ENCODE measurements at regions not wholly inside any gene's neighbourhood (a gene's known extent, or its start where the extent isn't known, plus 50 kb on each side); places are given as distances from the start of the nearest gene placed in this dataset.

DNA sequence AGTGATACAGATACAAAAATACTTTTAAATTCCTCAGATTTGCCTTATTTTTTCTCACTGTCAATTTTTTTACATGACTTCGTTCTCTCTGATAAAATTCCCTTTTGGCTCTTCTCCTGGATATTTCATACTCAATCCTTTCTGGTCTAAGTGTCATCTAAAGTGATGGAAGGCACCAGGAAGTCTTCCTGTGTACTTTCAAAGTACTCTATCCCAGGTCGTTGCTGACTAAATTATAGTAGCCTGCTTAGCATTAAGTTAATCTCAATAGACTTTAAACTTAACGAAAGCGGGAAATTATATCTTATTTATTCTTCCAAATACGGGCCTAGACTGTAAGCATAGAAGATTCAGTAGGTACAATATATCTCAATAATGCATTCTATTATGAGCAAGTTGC lies 67.8 kb downstream of the CASP12 start:
- DNase-seq (ENCODE audit: low read depth), result no peak

DNA sequence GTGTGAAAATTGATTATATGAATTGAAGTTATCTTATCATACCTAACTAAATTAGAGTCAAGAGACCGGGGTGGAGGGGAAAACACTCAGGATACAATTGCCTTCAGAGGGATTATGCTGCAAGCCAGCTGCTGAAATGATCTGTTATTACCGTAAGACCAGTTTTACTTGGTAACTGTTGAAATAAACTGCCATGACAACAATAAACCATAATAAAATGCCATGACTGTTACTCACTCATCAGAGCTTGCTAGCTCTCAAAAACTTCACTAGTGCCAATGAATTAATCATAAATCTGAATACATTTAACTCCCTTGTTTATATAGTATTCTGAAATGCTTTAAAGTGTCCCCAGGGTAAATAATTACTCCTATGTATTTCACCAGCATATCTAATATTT lies 68.2 kb downstream of the CASP12 start:
- no peak for DNase-seq (ENCODE audit: low read depth)

DNA sequence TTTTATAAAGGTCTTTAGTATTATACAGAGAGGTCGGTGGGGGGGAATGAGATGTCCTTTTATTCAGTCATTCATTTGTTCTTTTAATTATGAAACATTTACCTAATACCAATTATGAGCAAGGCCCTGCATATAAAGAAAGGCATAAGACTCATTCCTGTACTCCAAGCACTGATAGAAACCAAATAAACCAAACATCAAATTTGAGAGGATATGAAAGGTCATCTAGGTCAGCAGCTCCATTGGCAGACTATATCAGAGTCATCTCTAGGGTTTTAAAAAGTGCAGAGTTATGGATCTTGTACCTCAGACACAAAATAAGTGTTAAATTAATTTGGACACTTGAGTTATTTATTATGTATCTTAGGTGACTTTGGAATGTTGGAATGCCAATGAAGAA lies 71.5 kb downstream of the CASP12 start:
- DNase-seq (ENCODE audit: low read depth), result no peak

DNA sequence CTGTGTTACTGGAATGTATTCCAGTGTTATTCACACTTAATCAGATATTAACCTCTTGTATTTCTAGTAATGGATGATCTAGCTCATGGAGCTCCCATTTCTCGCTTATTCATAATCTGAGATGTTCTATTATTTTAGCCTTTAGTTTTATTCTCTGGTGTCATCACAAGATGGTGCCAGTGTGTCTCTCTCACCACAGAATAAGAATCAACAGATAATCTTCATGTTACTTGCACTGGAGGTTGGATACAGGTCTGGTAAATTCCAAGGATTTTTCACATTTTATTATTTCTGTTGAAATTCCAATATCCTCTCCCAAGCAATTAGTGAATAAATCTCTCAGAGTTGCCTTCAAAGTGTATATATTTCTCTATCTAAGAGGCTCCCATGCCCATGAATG lies 74.6 kb downstream of the CASP12 start:
- no peak for DNase-seq (ENCODE audit: low read depth)

DNA sequence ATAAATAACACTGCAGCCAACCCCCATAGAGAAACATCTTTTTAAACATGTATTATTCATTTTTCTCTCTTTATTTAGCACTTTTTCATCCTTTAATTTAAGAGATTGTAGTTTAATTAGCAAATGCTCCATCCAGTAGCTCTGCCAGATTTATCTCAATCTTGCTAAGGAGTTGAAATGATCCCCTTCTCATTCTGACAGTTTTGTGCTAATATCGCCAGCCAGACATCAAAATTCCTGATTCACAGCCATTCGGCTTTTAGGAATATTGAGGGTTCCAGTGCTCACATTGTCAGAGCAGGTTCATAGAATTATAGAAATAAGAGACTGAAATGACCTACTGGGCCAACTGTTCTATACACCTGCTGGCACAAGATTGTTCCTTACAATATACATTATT lies 77.8 kb downstream of the CASP12 start:
- no peak for DNase-seq (ENCODE audit: low read depth)

DNA sequence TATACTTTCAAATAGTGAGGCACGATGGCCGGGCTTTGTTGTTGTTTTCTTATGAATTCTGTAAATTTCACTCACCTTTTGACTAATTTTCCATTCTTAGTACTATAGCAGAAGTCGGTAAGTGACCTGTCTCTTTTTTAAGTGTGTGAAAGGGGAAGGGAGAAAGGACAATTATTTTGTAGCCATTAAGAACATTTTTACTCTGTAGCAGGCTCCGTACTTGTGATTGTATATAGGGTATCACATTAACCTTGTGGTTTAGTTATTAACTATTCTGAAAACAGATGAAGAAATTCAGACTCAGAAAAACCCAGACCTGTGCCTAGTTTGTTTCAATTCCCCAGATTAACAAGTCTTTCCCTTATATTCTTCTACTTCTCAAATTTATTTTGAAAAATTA lies 78.7 kb downstream of the CASP12 start:
- no peak for DNase-seq (ENCODE audit: low read depth)

DNA sequence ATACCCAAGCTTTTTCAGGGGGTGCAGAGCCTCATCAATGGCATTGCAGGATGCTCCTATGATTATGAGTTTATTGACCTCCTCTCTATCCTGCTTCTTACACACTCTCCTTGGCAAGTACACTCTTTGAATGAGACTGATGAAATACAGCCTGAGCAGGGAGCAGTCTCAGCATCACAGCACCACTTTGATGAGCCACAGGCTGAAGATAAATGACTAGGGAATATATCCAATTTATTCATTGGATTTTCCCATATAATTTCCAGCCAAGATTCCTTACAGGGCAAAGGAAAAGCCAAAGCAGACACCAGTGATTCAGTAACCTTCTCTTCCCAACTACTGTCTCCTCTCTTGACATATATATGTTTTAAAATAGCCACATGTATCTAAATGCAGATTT lies 79.2 kb downstream of the CASP12 start:
- no peak for DNase-seq (ENCODE audit: low read depth)

DNA sequence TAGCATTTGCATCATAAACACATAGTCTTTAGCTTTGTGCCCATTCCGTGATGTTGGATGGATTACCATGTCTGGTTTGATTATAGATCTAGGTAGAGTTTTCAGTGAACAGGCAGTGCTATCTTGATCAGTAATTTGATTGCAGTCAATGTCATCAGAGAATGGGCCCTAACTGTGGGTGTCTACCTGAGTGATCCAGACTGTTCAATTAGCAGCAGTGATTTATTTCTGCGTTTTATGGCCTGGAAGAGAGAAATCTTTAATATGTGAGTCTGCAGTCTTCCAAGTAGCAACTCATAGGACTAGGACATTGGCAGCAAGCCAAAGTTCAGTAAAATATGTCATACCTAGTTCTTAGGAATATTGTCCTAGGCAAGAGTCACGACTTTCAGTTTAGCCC lies 80.3 kb downstream of the CASP12 start:
- DNase-seq (ENCODE audit: low read depth), result no peak

DNA sequence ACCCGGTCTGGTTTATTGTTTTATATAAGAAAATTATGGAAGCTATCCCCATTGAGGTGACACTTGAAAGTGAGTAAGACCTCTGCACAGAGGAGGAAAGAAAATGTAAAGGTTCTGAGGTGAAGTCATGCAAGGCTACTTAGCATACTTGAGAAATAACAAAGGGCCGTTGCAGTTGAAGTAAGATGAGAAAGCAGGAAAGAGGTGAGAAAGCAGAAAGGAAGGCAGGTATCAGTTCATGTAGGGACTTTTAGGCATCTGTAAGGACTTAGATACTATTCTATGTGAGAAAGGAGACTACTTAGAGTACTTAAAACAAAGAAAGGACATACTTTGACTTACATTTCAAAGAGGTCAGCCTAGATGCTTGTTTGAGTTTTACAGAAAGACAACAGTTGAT lies 84.7 kb downstream of the CASP12 start:
- no peak for DNase-seq (ENCODE audit: low read depth)

DNA sequence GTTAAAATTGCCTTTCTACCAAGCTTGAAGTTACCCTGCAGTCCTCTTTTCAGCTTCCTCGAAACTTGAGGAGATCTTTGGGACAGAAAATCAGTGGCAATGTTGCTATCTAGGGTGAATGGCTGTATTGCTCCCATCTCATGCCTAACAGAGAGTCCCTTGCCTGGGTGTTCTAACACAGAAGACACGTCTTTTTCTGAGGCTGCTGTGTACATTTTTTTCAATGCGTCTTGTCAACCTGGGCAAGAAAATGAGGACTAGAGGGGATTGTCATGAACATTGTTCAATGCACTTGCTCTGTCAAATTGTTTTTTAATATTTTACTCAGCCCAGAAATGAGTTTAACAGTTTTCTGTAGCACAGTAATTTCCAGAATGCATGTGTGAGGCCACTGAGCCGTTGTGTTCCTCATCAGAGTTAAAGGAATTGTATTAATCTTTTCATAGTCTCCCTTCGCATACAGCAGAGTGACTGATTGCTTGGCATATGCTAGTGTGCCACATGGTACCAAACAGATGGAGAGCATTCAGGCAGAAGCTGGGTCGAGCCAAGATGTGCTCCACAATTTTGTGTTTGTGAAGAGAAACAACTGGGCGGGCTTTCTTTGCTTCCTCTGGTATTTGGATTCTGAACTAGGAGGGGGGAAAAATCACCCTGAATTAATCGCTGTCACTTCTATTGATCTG lies 86.0 kb downstream of the CASP12 start:
- no peak for DNase-seq (ENCODE audit: low read depth)

DNA sequence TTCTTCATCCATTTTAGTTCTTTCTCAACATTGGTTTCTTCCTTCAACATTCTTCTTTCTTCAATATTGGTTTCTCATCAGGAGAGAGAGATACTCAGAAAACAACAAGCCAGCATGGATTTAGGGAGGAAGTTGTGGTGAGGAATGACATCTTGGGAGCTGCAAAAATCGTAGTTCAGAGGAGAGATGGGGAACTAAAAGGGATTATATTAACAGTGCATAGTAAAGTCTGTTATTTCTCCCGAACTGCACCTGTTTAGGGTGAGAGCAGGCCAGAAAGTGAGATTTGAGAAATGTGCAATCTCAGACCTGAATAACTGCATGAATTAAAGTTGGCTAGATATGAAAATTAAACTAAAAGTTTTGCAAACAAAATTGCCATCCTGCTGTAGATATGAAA lies 94.5 kb downstream of the CASP12 start:
- DNase-seq (ENCODE audit: low read depth), result no peak

DNA sequence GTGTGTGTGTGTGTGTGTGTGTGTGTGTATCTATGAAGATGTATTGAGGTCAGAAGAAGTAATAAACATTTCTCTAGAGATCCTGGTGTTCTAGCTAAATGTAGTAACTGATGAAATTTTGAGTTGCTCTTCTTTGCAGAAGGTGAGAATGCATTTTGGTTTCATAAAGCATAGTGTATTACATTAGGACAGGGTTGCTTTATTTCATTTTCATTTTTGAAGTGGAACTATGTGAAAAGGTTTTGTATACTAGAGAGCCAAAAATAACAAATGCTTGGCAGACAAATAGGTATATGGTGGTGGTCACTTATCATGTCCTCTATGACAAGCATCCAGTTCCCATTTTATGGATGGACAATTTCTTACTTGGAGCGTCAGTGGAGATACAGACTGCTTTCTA lies 99.0 kb downstream of the CASP12 start:
- DNase-seq (ENCODE audit: low read depth), result no peak

DNA sequence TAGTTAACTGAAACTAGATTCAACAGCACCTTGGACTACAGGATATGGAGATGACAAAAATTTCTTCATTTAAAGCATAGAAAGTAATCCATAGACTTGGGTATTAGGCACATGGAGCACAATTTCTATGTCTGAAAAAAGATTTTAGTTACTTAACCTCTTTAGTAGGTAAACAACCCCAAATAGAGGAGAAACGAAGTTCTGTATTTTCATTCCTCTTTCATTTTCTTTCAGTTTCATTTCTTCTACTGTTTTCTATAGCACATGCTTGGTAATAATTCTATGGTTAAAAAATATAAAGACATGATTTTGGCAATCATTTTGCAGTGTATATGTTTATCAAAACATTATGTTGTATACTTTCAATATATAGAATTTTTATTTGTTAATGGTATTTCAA lies 99.5 kb downstream of the CASP12 start:
- DNase-seq (ENCODE audit: low read depth), result no peak

DNA sequence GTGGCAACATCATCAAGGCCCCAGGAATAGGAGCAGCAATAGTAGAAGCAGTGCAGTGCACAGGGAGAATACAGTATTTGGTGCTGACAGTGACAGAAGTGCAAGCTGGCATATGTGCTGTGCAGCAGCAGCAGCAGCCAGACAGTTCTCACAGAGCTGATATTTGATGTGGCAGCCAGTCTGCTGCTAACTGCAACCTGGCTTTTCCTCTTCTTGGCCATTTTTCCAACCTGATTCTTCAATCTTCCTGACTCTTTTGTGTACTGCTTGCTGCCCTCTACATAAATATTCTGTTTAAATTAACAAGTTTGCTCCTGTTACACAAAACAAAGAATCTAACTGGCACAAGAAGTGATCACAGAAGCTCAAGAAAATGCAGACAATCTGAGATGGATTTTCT lies 102.0 kb downstream of the CASP12 start:
- DNase-seq (ENCODE audit: low read depth), result no peak

DNA sequence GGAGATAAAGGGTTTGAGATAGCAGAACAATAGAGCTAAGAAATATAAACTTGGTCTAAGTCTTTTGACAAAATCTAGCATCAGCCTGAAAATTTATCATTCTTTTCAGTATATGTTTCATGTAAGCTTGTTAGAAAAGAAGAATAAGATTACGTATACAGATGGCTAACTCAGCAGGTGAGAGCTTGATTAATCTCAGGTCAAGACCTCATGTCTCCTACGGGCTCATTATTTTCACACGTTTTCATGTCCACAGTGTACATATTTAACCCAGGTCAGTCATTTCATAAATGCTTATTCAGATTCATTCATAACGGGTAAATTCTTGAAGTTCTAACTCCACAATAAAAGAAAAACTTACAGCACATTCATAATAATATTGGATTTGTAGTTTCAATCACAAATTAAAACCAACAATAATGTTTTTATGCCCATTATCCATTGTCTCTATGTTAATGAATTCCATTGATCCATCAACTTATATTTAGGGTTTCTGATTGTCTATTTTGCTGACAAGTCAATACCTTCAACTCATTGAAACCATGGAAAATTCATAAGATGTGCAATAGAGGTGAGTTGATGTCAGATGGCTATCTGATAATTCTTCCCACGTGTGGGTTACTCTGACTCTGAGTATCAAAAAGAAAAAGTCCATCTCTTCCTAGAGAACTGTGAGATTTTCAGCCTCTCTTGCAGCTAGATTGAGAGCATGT lies 102.6 kb downstream of the CASP12 start:
- DNase-seq (ENCODE audit: low read depth), result no peak

DNA sequence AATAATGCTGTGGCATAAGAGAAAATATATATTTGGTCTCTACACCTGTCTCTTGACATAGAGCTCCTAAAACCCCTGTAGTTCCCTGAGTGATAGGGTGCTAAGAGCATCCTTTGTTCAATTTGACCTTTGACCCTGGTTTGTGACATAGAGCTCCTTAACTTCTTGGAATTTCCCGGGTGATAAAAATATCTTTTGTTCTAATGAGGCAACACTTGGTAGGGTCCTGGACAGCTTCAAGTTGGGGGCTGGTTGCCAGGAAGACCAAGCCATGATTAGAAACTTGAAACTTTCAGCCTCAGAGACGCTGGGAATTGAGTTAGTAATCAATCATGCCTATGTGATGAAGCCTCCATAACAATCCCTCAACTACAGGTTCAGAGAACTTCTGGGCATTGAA lies 105.4 kb downstream of the CASP12 start:
- no peak for DNase-seq (ENCODE audit: low read depth)

DNA sequence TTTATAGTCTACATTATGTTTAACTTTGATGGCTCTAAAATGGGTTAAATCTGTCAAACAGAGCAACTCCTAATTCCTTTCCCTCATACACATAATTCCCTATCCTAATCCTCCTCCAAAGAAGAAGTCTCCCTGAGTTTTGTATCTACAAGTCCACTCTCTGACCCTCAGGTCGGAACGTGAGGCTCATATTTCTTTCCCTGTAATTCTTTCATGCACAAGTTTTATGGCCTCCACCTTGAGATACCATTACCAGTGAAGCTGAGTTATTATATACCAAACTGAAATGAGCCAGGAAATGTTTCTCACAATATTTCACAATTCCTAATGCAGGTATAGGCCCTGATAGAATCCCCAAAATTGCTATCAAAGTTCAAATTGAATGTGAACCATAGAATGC lies 106.4 kb downstream of the CASP12 start:
- DNase-seq (ENCODE audit: low read depth), result no peak

DNA sequence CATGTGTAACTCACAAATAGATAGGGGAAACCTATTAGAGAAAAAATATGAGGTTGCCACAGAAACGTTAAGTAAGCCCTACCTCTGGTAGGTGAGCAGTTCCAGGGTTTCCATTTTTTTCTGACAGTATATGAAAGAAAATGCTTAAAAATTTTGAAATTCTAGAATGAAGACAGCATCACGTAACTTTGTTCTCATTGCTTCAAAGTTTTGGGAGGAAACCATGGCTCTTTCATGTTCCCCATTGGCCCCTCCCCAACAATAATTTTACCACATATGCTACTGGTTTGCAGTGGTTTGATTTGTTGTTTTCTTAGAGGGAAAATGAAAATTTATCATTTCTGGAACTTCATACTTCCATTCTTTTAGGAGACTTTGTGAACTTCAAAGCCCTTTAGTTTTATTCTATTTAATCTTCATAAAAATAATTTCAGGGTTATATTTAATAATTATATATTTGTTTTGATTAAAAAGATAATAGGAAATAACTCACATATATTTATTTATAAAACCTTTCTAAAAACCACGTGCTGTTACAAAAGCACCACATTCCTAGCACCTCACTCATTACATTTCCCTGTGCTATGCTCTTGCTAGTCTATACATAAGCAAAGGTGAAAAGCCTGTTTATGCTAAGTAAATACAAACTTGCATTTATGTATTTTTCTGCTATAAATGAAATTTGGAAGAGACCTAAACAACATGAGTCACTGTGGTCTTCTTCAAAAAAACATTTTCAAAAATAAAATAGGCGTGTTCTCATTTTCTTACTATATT lies 113.4 kb downstream of the CASP12 start:
- no peak for DNase-seq (ENCODE audit: low read depth)

DNA sequence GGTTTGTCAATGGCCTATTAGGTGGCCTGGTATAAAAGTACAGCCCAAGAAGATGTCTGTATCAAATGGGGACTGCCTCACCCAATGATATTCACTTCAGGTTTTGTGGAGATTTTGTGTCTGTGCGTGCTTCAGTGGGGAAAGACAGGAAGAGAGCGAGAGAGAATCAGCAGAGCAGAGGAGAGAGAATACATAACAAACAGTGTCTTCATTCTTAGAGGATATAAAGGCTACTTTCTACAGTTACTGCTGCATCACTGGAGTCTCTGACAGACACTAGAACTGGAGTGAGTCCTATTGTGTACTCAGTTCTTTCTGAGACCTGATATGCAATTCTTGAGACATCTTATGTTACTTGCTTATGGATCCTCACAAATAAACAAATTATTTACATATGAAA lies 115.0 kb downstream of the CASP12 start:
- DNase-seq (ENCODE audit: low read depth), result no peak

DNA sequence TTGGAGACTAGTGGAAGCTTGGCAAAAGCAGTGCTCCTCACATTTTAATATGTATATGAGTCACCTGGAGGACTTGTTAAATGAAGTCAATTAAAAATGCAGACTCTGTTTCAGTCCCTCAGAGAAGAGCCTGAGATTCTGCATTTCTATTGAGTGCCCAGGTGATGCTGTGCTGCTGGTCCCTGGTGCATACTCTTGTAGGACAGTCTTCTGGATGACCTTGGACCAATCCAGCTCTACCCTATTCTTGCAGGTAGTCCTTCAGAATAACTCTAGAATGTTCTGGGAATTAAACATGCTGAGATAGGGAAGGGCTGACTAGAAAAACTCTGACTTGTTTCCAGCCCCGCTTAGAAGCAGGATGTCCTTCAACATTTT lies 115.9 kb downstream of the CASP12 start:
- no peak for DNase-seq (ENCODE audit: low read depth)

DNA sequence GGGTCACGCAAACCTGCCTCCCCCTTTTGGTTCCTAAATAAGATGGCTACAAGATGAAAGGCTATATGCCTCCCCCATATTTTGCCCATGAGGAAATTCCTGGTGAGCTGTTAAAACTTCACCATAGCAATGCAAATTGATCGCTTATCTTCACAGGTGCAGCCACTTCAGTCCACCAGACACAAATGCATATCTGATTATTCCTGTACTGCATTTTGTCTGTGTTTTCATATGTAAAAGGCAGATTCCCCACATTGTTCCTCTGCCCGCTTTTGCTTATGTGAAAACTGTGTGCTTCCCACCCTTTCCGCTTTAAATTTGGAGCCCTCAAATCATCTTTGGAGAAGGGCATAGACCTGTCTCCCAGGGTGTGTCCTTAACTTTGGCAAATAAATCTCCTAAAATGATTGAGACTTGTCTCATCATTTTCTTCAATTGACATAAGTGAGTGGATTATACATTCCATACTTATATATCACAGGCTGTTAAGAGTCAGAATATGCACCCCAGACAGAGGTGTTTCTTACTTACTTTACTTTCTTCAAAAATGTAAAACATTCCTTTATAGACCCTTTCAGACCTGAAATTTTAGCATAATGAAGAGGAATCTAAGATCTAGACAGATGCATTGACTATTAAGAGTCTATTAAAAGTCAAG lies 116.4 kb downstream of the CASP12 start:
- no peak for DNase-seq (ENCODE audit: low read depth)

DNA sequence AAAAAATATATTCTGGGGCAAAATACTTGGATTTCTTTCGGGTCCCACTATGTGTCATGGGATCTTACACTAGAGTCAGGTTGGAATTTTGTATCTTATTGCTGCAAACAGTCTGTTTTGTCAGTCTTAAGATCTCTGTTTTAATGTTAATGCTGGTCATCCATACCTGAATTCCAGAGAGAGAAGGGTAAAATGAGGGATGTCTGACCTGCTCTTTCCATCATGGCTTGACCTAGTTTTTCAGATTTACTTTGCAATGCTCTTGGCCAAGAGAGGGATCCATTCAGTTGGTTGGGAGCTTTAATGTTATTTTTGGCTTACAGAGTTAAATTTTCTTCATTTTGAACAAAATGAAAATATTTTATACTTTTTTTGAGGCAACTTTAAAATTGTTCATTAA lies 117.2 kb downstream of the CASP12 start:
- DNase-seq (ENCODE audit: low read depth), result no peak
